ENCODE measurements at regions not wholly inside any gene's neighbourhood (a gene's known extent, or its start where the extent isn't known, plus 50 kb on each side); places are given as distances from the start of the nearest gene placed in this dataset.
A peak's percentile ranks its signal among the peaks of the same experiment; 100 is the strongest.
"Not testable (repeated sequence)": the region's sequence is repeated elsewhere in the genome, so short reads cannot be mapped to it uniquely, and the experiment has no call there.

DNA sequence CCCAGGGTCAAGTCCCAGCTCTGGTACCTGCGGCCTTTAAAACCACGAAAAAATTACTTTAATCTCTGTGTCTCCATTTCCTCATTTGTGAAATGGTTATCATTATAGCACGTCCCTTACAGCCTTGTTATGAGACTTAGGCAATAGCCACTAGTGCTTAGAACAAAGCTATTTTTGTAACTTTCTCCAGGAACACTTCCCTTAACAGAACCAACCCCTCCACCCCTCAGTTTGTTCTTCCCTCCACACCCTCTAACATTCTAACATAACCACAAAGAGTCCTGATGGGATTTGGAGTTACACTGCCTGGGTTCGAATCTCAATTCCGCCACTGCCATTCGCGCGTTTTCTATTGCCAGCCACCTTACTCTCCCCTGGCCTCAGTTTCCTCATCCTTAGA lies 2777.4 kb upstream of the TPTE start:
- H3K4me3 Mint-ChIP-seq; H3K9me3 Mint-ChIP-seq; ATAC-seq (ENCODE audit: low read depth); H3K27me3 Mint-ChIP-seq; H3K27ac Mint-ChIP-seq; DNase-seq (ENCODE audit: low spot score in 2 of 2); H3K36me3 Mint-ChIP-seq; H3K4me1 Mint-ChIP-seq: not testable (repeated sequence)

DNA sequence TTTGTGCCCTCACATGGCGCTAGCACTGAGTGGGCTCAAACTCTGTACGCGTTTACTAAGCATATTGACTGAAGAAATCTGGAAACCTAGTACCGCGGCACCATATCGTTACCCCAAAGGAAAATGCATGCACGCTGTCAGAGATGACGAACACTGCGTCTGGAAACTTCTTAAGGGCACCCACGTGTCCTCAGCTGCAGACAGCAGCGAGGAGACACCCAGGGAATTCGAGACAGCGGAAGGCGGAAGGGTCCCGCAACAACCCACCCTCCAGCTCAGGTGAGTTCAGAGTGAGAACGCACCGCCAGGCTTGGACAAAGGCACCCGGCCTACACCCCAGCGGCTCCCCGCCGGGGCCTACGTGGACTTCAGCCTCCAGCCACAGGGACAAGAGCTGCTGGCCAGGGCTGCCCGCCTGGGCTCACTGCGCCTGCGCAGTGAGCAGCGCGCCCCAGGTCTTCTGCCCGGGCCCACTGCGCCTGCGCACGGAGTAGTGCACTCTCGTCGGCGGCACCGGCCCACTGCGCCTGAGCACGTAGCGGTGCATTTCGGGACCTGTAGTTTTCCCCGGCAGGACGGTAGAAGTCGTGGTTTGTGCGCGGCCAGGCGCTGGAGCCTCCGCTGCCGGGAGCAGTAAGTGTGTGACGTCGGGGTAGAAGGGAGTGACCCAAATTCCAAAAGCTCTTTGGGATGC lies 2776.8 kb upstream of the TPTE start:
- H3K36me3 Mint-ChIP-seq; DNase-seq (ENCODE audit: low spot score in 2 of 2); H3K4me3 Mint-ChIP-seq; H3K27ac Mint-ChIP-seq; H3K9me3 Mint-ChIP-seq; H3K27me3 Mint-ChIP-seq; H3K4me1 Mint-ChIP-seq: not testable (repeated sequence)
- peak; percentile 97 for ATAC-seq (ENCODE audit: low read depth)

DNA sequence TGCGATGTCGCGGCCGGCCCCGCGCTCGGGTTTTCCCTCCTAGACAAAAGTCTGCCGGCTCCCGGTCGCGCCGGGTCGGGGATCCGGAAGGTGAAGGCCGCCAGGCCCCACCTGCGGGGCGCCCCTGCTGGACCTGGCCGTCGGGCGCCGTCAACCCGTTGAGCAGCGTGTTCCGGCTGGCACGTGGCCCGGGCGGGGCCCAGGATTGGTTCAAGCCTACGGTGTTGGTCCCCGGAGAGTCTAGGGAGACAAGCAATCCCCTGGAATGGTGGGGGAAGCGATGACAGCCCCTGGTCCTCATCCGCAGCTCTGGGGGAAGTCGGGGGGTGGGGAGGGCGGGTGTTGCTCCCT lies 2776.3 kb upstream of the TPTE start:
- H3K4me3 Mint-ChIP-seq; DNase-seq (ENCODE audit: low spot score in 2 of 2); H3K4me1 Mint-ChIP-seq; H3K27ac Mint-ChIP-seq; H3K36me3 Mint-ChIP-seq; H3K27me3 Mint-ChIP-seq; H3K9me3 Mint-ChIP-seq: not testable (repeated sequence)
- ATAC-seq (ENCODE audit: low read depth), result peak; percentile 78

DNA sequence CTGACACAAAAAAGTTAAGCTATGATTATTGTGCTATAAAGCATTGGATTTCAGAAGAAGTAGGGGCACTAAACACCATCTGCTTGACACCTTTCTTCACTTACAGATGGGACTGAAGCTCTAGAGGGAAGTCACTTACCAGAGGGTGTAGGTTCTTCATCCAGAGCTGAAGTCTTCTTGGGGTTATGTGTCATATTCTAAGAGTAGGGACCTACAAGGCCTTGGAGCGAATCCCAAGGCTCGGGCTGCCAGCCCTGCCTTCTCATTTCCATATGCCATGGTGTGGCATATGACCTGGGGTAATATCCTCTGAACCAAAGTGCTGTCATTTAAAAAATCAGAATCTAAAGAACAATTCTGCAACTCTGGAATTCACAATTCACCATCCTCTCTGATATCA lies 2773.4 kb upstream of the TPTE start:
- not testable (repeated sequence) for H3K9me3 Mint-ChIP-seq; H3K36me3 Mint-ChIP-seq; H3K4me3 Mint-ChIP-seq; ATAC-seq (ENCODE audit: low read depth); H3K4me1 Mint-ChIP-seq; H3K27me3 Mint-ChIP-seq; H3K27ac Mint-ChIP-seq; DNase-seq (ENCODE audit: low spot score in 2 of 2)

DNA sequence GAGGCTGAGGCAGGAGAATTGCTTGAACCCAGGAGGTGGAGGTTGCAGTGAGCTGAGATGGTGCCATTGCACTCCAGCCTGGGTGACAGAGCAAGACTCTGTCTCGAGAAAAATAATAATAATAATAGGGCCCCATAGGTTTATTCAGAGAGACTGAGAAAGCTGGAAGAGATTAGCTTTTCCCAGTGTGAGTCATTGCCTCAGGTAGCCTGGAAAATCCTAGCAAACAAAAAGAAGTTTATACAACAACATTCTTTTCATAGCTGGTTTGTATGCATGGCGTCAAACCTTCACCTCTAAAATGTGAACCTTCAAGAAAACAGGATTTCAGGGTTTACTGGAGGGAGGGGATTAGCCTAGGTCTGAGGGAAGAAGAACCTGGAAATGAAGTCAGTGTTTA lies 2768.8 kb upstream of the TPTE start:
- not testable (repeated sequence) for DNase-seq (ENCODE audit: low spot score in 2 of 2); H3K27ac Mint-ChIP-seq; H3K9me3 Mint-ChIP-seq; H3K4me3 Mint-ChIP-seq; H3K4me1 Mint-ChIP-seq; ATAC-seq (ENCODE audit: low read depth); H3K36me3 Mint-ChIP-seq; H3K27me3 Mint-ChIP-seq

DNA sequence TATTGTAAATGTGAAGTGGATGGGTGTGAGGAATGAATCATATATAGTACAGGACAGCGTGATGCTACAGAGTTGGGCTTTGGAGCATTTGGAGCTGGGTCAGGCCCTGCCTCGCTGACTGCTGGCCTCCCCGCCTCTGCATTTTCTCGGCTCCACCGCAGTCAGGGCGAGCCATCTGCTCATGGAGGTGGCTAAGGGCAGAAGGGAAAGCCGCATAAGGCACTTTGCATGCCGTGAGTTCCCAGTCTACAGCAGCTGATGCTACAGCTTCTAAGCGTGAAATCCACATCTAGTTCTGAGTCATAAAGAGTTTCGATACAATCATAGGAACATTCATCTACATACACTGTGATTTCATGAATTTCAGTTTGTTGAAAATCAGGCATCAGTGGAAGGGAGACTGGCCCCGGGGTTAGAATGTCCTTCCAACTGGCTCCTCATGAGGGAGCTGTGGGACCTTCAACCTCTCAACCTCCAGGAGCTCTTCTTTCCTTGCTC lies 2768.0 kb upstream of the TPTE start:
- DNase-seq (ENCODE audit: low spot score in 2 of 2); H3K36me3 Mint-ChIP-seq; H3K4me1 Mint-ChIP-seq; H3K9me3 Mint-ChIP-seq; H3K27me3 Mint-ChIP-seq; H3K27ac Mint-ChIP-seq; H3K4me3 Mint-ChIP-seq: not testable (repeated sequence)
- peak; percentile 31 for ATAC-seq (ENCODE audit: low read depth)

DNA sequence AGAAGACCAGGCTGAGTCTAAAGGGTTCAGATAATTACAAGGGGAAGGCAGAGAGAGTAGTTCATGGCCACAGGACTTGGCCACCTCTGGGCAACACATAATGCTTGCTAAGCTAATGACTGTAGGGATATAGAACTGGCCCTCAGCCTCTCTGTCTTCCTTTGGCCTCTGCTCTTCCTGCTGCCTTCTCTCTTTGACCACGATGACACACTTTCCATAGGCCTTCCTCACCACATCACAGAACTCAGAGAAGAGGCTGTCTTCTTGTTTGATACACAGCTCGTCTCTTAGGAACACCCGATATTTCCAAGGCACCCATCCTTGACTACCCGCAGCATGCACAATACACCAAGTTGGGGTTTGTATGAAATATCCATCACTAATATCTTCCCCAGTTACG lies 2751.4 kb upstream of the TPTE start:
- DNase-seq (ENCODE audit: low spot score in 2 of 2); H3K27me3 Mint-ChIP-seq; H3K9me3 Mint-ChIP-seq; H3K27ac Mint-ChIP-seq; H3K36me3 Mint-ChIP-seq; H3K4me1 Mint-ChIP-seq; H3K4me3 Mint-ChIP-seq; ATAC-seq (ENCODE audit: low read depth): not testable (repeated sequence)

DNA sequence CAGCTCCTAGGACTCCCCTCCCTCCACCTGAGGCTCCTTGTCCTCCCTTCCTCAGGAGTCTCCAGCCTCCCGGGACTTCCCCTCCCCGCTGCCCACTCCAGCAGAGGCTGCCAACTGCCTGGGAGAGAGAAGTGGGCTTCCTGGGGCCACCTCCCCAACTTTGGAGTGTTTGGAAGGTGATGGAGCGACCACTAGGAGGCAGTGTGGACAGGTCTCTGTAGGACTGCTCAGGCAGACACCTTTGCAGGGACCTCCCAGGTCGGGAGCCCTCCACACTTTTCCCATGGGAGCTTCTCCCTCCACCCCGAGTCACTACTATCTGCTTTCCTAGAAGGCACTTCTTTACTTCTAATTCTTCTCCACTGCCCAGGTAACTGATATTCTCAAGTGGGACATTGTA lies 2747.2 kb upstream of the TPTE start:
- not testable (repeated sequence) for H3K9me3 Mint-ChIP-seq; H3K4me1 Mint-ChIP-seq; ATAC-seq (ENCODE audit: low read depth); DNase-seq (ENCODE audit: low spot score in 2 of 2); H3K27ac Mint-ChIP-seq; H3K36me3 Mint-ChIP-seq; H3K4me3 Mint-ChIP-seq; H3K27me3 Mint-ChIP-seq

DNA sequence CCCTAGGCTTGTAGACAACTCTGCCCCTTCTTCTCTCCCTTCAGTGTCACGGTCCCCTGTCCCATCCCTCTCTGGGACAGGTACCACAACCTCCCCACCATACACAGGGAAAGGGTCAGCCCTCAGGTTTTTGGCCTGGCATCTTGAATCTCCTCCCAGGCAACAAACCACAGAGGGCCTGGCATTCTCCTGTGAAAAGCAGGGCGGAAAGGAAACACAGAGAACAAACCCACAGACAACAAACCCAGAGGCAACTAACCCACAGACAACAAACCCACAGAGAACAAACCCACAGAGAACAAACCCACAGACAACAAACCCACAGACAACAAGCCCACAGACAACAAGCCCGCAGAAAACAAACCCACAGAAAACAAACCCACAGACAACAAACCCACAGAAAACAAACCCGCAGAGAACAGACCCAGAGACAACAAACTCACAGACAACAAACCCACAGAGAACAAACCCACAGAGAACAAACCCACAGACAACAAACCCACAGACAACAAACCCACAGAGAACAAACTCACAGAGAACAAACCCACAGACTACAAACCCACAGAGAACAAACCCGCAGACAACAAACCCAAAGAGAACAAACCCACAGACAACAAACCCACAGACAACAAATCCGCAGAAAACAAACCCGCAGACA lies 2745.9 kb upstream of the TPTE start:
- H3K4me1 Mint-ChIP-seq; DNase-seq (ENCODE audit: low spot score in 2 of 2); ATAC-seq (ENCODE audit: low read depth); H3K36me3 Mint-ChIP-seq; H3K27me3 Mint-ChIP-seq; H3K4me3 Mint-ChIP-seq; H3K9me3 Mint-ChIP-seq: not testable (repeated sequence)
- H3K27ac Mint-ChIP-seq, result peak overlapping the region; percentile 5

DNA sequence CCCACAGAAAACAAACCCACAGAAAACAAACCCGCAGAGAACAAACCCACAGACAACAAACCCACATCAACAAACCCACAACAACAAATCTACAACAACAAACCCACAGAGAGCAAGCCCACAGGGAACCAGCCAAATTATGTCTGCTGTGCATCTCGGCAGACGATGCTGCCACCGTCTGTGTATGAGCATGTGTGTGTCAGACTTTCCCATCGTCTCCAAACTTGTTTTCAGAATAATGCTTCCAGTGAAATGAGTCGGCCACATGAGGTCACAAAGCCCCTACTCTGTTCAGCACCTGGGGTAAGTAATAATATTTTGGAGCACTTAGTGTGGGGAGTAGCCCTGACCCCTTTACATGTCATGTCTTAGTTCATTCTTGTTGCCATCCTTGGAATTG lies 2745.3 kb upstream of the TPTE start:
- not testable (repeated sequence) for DNase-seq (ENCODE audit: low spot score in 2 of 2); H3K9me3 Mint-ChIP-seq; H3K4me1 Mint-ChIP-seq; H3K4me3 Mint-ChIP-seq; ATAC-seq (ENCODE audit: low read depth); H3K36me3 Mint-ChIP-seq; H3K27me3 Mint-ChIP-seq
- peak overlapping the region; percentile 5 for H3K27ac Mint-ChIP-seq

DNA sequence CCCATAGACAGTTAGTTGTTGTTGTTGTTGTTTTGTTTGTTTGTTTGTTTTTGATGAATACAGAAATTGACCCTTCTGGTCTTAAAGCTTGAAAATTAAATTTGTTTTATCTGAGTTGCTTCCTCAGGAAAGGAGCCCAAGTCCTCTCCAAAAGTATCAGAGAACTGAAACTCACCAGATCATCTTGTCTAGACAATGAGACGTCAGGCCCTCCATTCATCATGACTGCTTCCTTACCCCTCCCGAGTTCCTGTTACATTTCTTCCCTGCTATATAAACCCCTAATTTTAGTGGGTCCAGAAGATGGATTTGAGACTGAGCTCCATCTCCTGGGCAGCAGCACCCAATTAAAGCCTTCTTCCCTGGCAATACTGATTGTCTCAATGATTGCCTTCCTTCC lies 2744.8 kb upstream of the TPTE start:
- not testable (repeated sequence) for H3K27me3 Mint-ChIP-seq; H3K4me3 Mint-ChIP-seq; H3K4me1 Mint-ChIP-seq; DNase-seq (ENCODE audit: low spot score in 2 of 2); H3K9me3 Mint-ChIP-seq; H3K27ac Mint-ChIP-seq; H3K36me3 Mint-ChIP-seq
- ATAC-seq (ENCODE audit: low read depth), result peak; percentile 56

DNA sequence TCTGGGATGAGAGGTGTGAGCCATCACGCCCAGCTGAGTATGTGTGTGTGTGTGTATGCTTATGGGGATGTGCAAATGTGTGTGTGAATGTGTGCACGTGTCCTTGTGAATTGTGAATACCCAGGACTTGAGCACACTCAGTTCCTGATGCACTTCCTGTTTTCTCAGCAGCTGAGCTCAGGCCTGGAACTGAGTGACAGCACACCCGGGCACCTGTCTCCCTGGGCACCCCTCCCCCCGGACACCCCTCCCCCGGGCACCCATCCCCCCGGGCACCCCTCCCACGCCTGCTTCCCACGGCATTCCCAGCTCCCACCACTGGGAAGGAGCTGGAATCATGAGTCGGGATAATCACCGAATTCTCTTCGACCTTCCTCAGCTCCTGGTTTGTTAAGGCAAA lies 2744.1 kb upstream of the TPTE start:
- H3K4me1 Mint-ChIP-seq; H3K27me3 Mint-ChIP-seq; H3K36me3 Mint-ChIP-seq; H3K9me3 Mint-ChIP-seq; H3K4me3 Mint-ChIP-seq; H3K27ac Mint-ChIP-seq; DNase-seq (ENCODE audit: low spot score in 2 of 2): not testable (repeated sequence)
- ATAC-seq (ENCODE audit: low read depth), result peak; percentile 87

DNA sequence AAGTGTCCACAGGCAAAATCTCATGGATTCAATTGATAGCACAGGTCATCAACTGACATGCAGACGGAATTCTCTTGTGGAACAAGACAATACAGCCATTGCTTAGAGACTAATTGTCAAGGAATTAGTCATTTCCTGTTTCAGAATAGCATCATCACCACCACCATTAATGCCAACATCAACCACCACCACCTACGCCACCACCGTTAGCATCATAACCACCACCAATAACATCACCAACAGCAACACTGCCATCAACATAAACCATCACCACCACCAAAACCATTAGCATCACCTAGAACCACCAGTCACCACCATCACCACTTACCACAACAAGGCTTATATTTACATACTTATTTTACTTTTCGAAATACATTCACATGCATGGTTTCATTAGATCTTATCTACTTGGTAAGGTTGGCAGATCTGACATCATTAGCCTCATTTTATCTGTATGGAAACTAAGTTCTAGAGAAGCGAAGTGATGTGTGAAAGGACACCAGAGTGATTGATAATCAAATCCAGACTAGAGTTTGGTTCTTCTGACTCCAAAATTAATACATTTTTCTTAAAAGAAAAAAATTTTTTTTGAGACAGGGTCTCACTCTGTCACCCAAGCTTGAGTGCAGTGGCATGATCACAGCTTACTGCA lies 2733.8 kb upstream of the TPTE start:
- not testable (repeated sequence) for ATAC-seq (ENCODE audit: low read depth); H3K4me1 Mint-ChIP-seq; H3K4me3 Mint-ChIP-seq; H3K36me3 Mint-ChIP-seq; H3K27ac Mint-ChIP-seq; H3K27me3 Mint-ChIP-seq; DNase-seq (ENCODE audit: low spot score in 2 of 2); H3K9me3 Mint-ChIP-seq

DNA sequence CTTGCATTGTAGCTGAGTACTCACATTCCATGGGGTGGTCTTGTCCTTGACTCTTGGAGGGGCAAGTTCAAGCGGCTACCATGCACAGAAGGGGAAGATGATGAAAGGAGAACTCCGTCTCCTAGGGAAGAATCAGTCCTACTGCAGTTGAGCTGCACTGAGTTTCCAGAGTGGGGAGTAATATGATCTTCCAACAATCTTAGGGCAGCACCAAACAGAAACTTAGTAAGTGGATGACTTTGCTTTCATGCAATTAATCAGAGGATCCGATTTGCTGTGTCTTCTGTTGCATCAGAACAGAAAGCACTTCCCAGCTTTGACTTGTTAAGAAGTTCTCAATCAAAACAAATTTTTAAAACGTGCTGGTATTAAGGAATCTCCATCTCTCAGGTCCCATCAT lies 2727.6 kb upstream of the TPTE start:
- H3K4me3 Mint-ChIP-seq; ATAC-seq (ENCODE audit: low read depth); H3K4me1 Mint-ChIP-seq; DNase-seq (ENCODE audit: low spot score in 2 of 2); H3K9me3 Mint-ChIP-seq; H3K36me3 Mint-ChIP-seq; H3K27ac Mint-ChIP-seq; H3K27me3 Mint-ChIP-seq: not testable (repeated sequence)

DNA sequence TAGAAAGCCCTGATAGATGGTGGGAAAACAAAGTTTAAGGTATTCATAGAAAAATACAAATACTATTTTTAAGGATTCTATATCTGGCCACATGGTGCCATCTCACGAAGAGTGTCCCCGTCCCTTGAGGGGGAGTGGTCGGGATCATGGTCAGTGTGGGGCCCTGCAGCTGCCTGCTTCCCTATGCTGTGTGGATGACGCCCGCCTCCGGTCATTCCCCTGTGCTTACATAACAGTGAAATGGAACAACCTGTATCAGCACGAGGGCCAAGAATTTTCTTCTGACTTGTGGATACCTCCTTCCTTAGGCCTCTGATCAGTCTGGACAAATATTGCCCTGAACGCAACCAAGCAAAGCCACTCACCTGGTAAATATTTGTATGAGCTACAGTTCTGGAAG lies 2724.1 kb upstream of the TPTE start:
- H3K4me3 Mint-ChIP-seq, H3K36me3 Mint-ChIP-seq: not testable (repeated sequence)

More for the DNA sequence above, 2724.1 kb upstream of the TPTE start:
- H3K27me3 Mint-ChIP-seq; ATAC-seq (ENCODE audit: low read depth); H3K9me3 Mint-ChIP-seq; H3K27ac Mint-ChIP-seq; H3K4me1 Mint-ChIP-seq; DNase-seq (ENCODE audit: low spot score in 2 of 2): not testable (repeated sequence)

Data from memory B cell (primary cell).